ENCODE measurements at regions not wholly inside any gene's neighbourhood (a gene's known extent, or its start where the extent isn't known, plus 50 kb on each side); places are given as distances from the start of the nearest gene placed in this dataset.

GRCh38 chr5:15346738-15347137 is 153.2 kb upstream of the FBXL7 start:
- Mint-ChIP-seq H3K36me3 (ENCODE audit: low read depth, unreplicated experiment) (no peaks in the 10 kb centered on the region), H3K4me3 (ENCODE audit: unreplicated experiment) (no peak overlapping the region), H3K27me3 (ENCODE audit: low read depth, unreplicated experiment) (no peaks in the 10 kb centered on the region), H3K9me3 (ENCODE audit: unreplicated experiment) (no peaks in the 10 kb centered on the region), H3K4me1 (ENCODE audit: low read depth, unreplicated experiment) (no peaks in the 10 kb centered on the region), H3K27ac (ENCODE audit: unreplicated experiment) (no peak overlapping the region)
- H3K4me3 ChIP-seq (ENCODE audit: insufficient read depth, low read depth, low read length), result no peak overlapping the region
- no peak overlapping the region for H3K4me2 ChIP-seq (ENCODE audit: low read length)
- H4K20me1 ChIP-seq (ENCODE audit: insufficient read depth, low read length), result no peaks in the 10 kb centered on the region
- H3K36me3 ChIP-seq (ENCODE audit: insufficient read depth, low read length), result no peaks in the 10 kb centered on the region
- no peak overlapping the region for H3K27ac ChIP-seq (ENCODE audit: low read depth, low read length)
- no peak overlapping the region for H2AFZ ChIP-seq (ENCODE audit: low read depth, low read length)
- TF ChIP-seq CTCF (IDR thresholded peaks at IDR 0.05; ENCODE audit: insufficient read depth, low read depth, low read length) (no peak), EZH2 (IDR thresholded peaks at IDR 0.05; ENCODE audit: insufficient read depth, low read length) (no peak)
- no peak overlapping the region for H3K9ac ChIP-seq (ENCODE audit: low read length)
- no peaks in the 10 kb centered on the region for H3K9me3 ChIP-seq (ENCODE audit: insufficient read depth, low read depth, low read length)
- DNase-seq (ENCODE audit: low read depth) (no peak), FAIRE-seq (no peak)
- H3K27me3 ChIP-seq (ENCODE audit: insufficient read depth, low read length), result no peaks in the 10 kb centered on the region
- no peaks in the 10 kb centered on the region for H3K79me2 ChIP-seq (ENCODE audit: insufficient read depth, low read length)
- no peaks in the 10 kb centered on the region for H3K4me1 ChIP-seq (ENCODE audit: insufficient read depth, low read length)

- no peaks in the 10 kb centered on the region for H3K36me3 Mint-ChIP-seq (ENCODE audit: low read depth, unreplicated experiment)
- no peaks in the 10 kb centered on the region for H3K4me1 Mint-ChIP-seq (ENCODE audit: low read depth, unreplicated experiment)
- Histone ChIP-seq H3K4me3 (ENCODE audit: insufficient read depth, low read depth, low read length) (no peak overlapping the region), H3K27ac (ENCODE audit: low read depth, low read length) (no peak overlapping the region), H3K4me2 (ENCODE audit: low read length) (no peak overlapping the region), H2AFZ (ENCODE audit: low read depth, low read length) (no peak overlapping the region), H3K79me2 (ENCODE audit: insufficient read depth, low read length) (no peaks in the 10 kb centered on the region), H3K9me3 (ENCODE audit: insufficient read depth, low read depth, low read length) (no peaks in the 10 kb centered on the region), H3K9ac (ENCODE audit: low read length) (no peak overlapping the region), H4K20me1 (ENCODE audit: insufficient read depth, low read length) (no peaks in the 10 kb centered on the region), H3K36me3 (ENCODE audit: insufficient read depth, low read length) (no peaks in the 10 kb centered on the region), H3K4me1 (ENCODE audit: insufficient read depth, low read length) (no peaks in the 10 kb centered on the region), H3K27me3 (ENCODE audit: insufficient read depth, low read length) (no peaks in the 10 kb centered on the region)
- no peak for FAIRE-seq
- H3K27ac Mint-ChIP-seq (ENCODE audit: unreplicated experiment), result no peak overlapping the region
- no peaks in the 10 kb centered on the region for H3K9me3 Mint-ChIP-seq (ENCODE audit: unreplicated experiment)
- H3K4me3 Mint-ChIP-seq (ENCODE audit: unreplicated experiment), result no peak overlapping the region
- H3K27me3 Mint-ChIP-seq (ENCODE audit: low read depth, unreplicated experiment), result no peaks in the 10 kb centered on the region
- DNase-seq (ENCODE audit: low read depth), result no peak
- TF ChIP-seq EZH2 (IDR thresholded peaks at IDR 0.05; ENCODE audit: insufficient read depth, low read length) (no peak), CTCF (IDR thresholded peaks at IDR 0.05; ENCODE audit: insufficient read depth, low read depth, low read length) (no peak)
Measured at GRCh38 chr5:15344954-15345353, 155.0 kb upstream of the FBXL7 start.

- H3K9me3 Mint-ChIP-seq (ENCODE audit: unreplicated experiment), result peaks cover 1% of the 10 kb centered on the region
- no peak overlapping the region for H3K4me3 ChIP-seq (ENCODE audit: insufficient read depth, low read depth, low read length)
- no peaks in the 10 kb centered on the region for H4K20me1 ChIP-seq (ENCODE audit: insufficient read depth, low read length)
- peaks cover 1% of the 10 kb centered on the region for H3K27me3 Mint-ChIP-seq (ENCODE audit: low read depth, unreplicated experiment)
- no peak overlapping the region for H3K27ac ChIP-seq (ENCODE audit: low read depth, low read length)
- H3K27me3 ChIP-seq (ENCODE audit: insufficient read depth, low read length), result no peaks in the 10 kb centered on the region
- no peaks in the 10 kb centered on the region for H3K36me3 ChIP-seq (ENCODE audit: insufficient read depth, low read length)
- DNase-seq (ENCODE audit: low read depth) (no peak), FAIRE-seq (no peak)
- H2AFZ ChIP-seq (ENCODE audit: low read depth, low read length), result no peak overlapping the region
- no peaks in the 10 kb centered on the region for H3K9me3 ChIP-seq (ENCODE audit: insufficient read depth, low read depth, low read length)
- no peaks in the 10 kb centered on the region for H3K36me3 Mint-ChIP-seq (ENCODE audit: low read depth, unreplicated experiment)
- no peak for TF ChIP-seq CTCF (IDR thresholded peaks at IDR 0.05; ENCODE audit: insufficient read depth, low read depth, low read length)
- TF ChIP-seq EZH2 (IDR thresholded peaks at IDR 0.05; ENCODE audit: insufficient read depth, low read length), result no peak
- no peak overlapping the region for H3K4me3 Mint-ChIP-seq (ENCODE audit: unreplicated experiment)
- no peaks in the 10 kb centered on the region for H3K79me2 ChIP-seq (ENCODE audit: insufficient read depth, low read length)
- peaks cover 1% of the 10 kb centered on the region for H3K4me1 Mint-ChIP-seq (ENCODE audit: low read depth, unreplicated experiment)
- no peak overlapping the region for H3K4me2 ChIP-seq (ENCODE audit: low read length)
- H3K4me1 ChIP-seq (ENCODE audit: insufficient read depth, low read length), result no peaks in the 10 kb centered on the region
- no peak overlapping the region for H3K9ac ChIP-seq (ENCODE audit: low read length)
- H3K27ac Mint-ChIP-seq (ENCODE audit: unreplicated experiment), result no peak overlapping the region
Measured at GRCh38 chr5:15338546-15338945, 161.4 kb upstream of the FBXL7 start.

Data from astrocyte (in vitro differentiated cells and primary cell).